Smooth muscle cell (in vitro differentiated cells): ENCODE measurements at regions not wholly inside any gene's neighbourhood (a gene's known extent, or its start where the extent isn't known, plus 50 kb on each side); places are given as distances from the start of the nearest gene placed in this dataset.

Experiments used
- DNase-seq: peaks from one replicate; lab custom pipeline; 2025; ENCODE audit not compliant: unreplicated experiment; lab: John Stamatoyannopoulos, UW
- H2AFZ ChIP-seq: fragments of 200-600 bp; sonication (generic); 2 replicates; pipeline ENCODE4 v1.6.0; 2016; ENCODE audit warnings: antibody characterized with exemption, low read depth, mild to moderate bottlenecking
- H3F3A ChIP-seq: fragments of 200-600 bp; sonication (generic); 2 replicates; pipeline ENCODE4 v1.6.0; 2017; ENCODE audit warnings: antibody characterized with exemption, low read depth
- H3K27ac ChIP-seq: fragments of 200-600 bp; sonication (generic); 2 replicates; pipeline ENCODE4 v1.5.1; 2016; ENCODE audit warnings: low read depth, mild to moderate bottlenecking
- H3K27me3 ChIP-seq: fragments of 200-600 bp; sonication (generic); 2 replicates; pipeline ENCODE4 v1.6.1; 2016; ENCODE audit warnings: low read depth, mild to moderate bottlenecking
- H3K36me3 ChIP-seq: fragments of 200-600 bp; sonication (generic); 2 replicates; pipeline ENCODE4 v1.5.1; 2016; ENCODE audit warnings: low read depth
- H3K4me1 ChIP-seq: fragments of 200-600 bp; sonication (generic); 2 replicates; pipeline ENCODE4 v1.5.1; 2016; ENCODE audit warnings: low read depth
- H3K4me2 ChIP-seq: fragments of 200-600 bp; sonication (generic); 2 replicates; pipeline ENCODE4 v1.6.0; 2016; ENCODE audit warnings: mild to moderate bottlenecking
- H3K4me3 ChIP-seq: fragments of 200-600 bp; sonication (generic); 2 replicates; pipeline ENCODE4 v1.5.1; 2016; ENCODE audit warnings: mild to moderate bottlenecking
- H3K79me2 ChIP-seq: fragments of 200-600 bp; sonication (generic); 2 replicates; pipeline ENCODE4 v1.6.0; 2016; ENCODE audit warnings: low read depth, mild to moderate bottlenecking
- H3K9ac ChIP-seq: fragments of 200-600 bp; sonication (generic); 2 replicates; pipeline ENCODE4 v1.6.0; 2016; ENCODE audit warnings: low read depth
- H3K9me3 ChIP-seq: fragments of 200-600 bp; sonication (generic); replicated peaks from 2 replicates; pipeline ENCODE4 v1.5.1; 2016; ENCODE audit warnings: low read depth
- H4K20me1 ChIP-seq: fragments of 200-600 bp; sonication (generic); 2 replicates; pipeline ENCODE4 v1.6.0; 2016; ENCODE audit warnings: low read depth
- CTCF ChIP-seq: fragments of 200-600 bp; sonication (generic); IDR thresholded peaks from 2 replicates; pipeline ENCODE4 v1.5.1; 2017; ENCODE audit warnings: borderline replicate concordance, mild to moderate bottlenecking, antibody characterized with exemption; ENCODE audit not compliant: insufficient read depth, poor library complexity, severe bottlenecking
- WGBS: methylation state at CpG from one replicate; pipeline ENCODE4 v1.1.7; 2016; ENCODE audit warnings: low lambda C conversion rate; 5-methylcytosine and 5-hydroxymethylcytosine counted together

- Histone ChIP-seq H3K9me3 (no peaks in the 10 kb centered on the region), H2AFZ (no peak overlapping the region), H3K4me2 (no peak overlapping the region), H3F3A (no peaks in the 10 kb centered on the region), H3K4me3 (no peak overlapping the region), H3K79me2 (no peaks in the 10 kb centered on the region), H3K27me3 (no peaks in the 10 kb centered on the region), H3K9ac (no peak overlapping the region), H3K27ac (no peak overlapping the region), H3K36me3 (no peaks in the 10 kb centered on the region), H4K20me1 (no peaks in the 10 kb centered on the region), H3K4me1 (peaks cover 2% of the 10 kb centered on the region)
- 91% methylated on average over 1 of the region's 1 CpG for WGBS
- no peak for TF ChIP-seq CTCF
- DNase-seq, result no peak
Measured at GRCh38 chr13:47656651-47657050, 344.4 kb downstream of the SUCLA2 start.

- no peaks in the 10 kb centered on the region for H3F3A ChIP-seq
- no peaks in the 10 kb centered on the region for H3K36me3 ChIP-seq
- H2AFZ ChIP-seq, result no peak overlapping the region
- no peak overlapping the region for H3K4me3 ChIP-seq
- no peaks in the 10 kb centered on the region for H4K20me1 ChIP-seq
- H3K9ac ChIP-seq, result no peak overlapping the region
- no peaks in the 10 kb centered on the region for H3K4me1 ChIP-seq
- no peak overlapping the region for H3K27ac ChIP-seq
- no peaks in the 10 kb centered on the region for H3K79me2 ChIP-seq
- no peaks in the 10 kb centered on the region for H3K9me3 ChIP-seq
- H3K27me3 ChIP-seq, result no peaks in the 10 kb centered on the region
- TF ChIP-seq CTCF, result no peak
- DNase-seq, result no peak
- no peak overlapping the region for H3K4me2 ChIP-seq
Measured at GRCh38 chr13:47650209-47650608, 350.9 kb downstream of the SUCLA2 start.

GRCh38 chr13:47647001-47647400 lies 354.1 kb downstream of the SUCLA2 start:
- H3K9me3 ChIP-seq, result no peaks in the 10 kb centered on the region
- DNase-seq, result no peak
- no peaks in the 10 kb centered on the region for H4K20me1 ChIP-seq
- no peaks in the 10 kb centered on the region for H3K36me3 ChIP-seq
- H2AFZ ChIP-seq, result no peak overlapping the region
- no peak for TF ChIP-seq CTCF
- H3F3A ChIP-seq, result no peaks in the 10 kb centered on the region
- no peaks in the 10 kb centered on the region for H3K27me3 ChIP-seq
- no peaks in the 10 kb centered on the region for H3K79me2 ChIP-seq
- no peak overlapping the region for H3K4me2 ChIP-seq
- no peak overlapping the region for H3K4me3 ChIP-seq
- H3K27ac ChIP-seq, result no peak overlapping the region
- H3K9ac ChIP-seq, result no peak overlapping the region
- H3K4me1 ChIP-seq, result no peaks in the 10 kb centered on the region

- H3K27ac ChIP-seq, result no peak overlapping the region
- no peak for DNase-seq
- H3K79me2 ChIP-seq, result no peaks in the 10 kb centered on the region
- no peaks in the 10 kb centered on the region for H4K20me1 ChIP-seq
- no peaks in the 10 kb centered on the region for H3K36me3 ChIP-seq
- H3K9me3 ChIP-seq, result no peaks in the 10 kb centered on the region
- H3F3A ChIP-seq, result no peaks in the 10 kb centered on the region
- H3K9ac ChIP-seq, result no peak overlapping the region
- H2AFZ ChIP-seq, result no peak overlapping the region
- no peaks in the 10 kb centered on the region for H3K4me1 ChIP-seq
- TF ChIP-seq CTCF, result no peak
- no peak overlapping the region for H3K4me3 ChIP-seq
- 97% methylated on average over 1 of the region's 1 CpG for WGBS
- H3K4me2 ChIP-seq, result no peak overlapping the region
- no peaks in the 10 kb centered on the region for H3K27me3 ChIP-seq
Measured at GRCh38 chr13:47646298-47646697, 354.8 kb downstream of the SUCLA2 start.
